Jurkat, Clone E6-1 (cell line): ENCODE measurements at regions not wholly inside any gene's neighbourhood (a gene's known extent, or its start where the extent isn't known, plus 50 kb on each side); places are given as distances from the start of the nearest gene placed in this dataset.

Source experiments
- DNase-seq: peaks from one replicate; pipeline ENCODE4 v3.0.0-alpha.2; 2011; ENCODE audit warnings: low read depth, low spot score
- H3K4me3 ChIP-seq: 2 replicates; pipeline ENCODE4 v1.5.1; 2011; ENCODE audit warnings: mild to moderate bottlenecking, low read length, control low read depth, moderate library complexity

DNA sequence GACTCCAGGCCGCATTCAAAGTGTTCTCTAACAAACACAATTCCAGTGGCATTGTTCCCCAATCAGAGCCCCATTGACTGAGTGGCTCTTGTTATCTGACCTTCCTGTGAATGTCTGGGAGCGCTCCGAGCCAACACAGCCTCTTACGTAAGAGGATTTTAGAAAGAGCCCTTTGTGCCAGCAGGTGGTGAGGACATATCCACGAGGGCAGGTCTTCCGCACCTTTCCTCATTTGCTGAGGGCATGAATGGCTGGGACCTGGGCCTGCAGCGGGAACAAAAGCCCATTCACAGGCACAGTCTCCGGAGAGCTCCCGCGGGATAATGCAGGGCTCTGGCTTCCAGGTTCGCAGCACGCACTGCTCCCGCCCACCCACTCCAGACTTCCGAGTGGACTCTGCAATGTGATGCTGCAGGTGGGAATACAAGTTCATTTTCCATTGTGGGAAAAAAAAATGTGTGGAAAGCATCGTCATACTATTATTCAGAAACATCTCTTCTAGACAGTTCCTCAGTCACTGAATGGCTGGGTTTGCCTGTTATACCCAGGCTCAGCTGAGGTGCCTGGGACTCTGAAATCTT is 295.0 kb upstream of the IGFBP3 start:
- DNase-seq: no peak
- no peak overlapping the region for H3K4me3 ChIP-seq

DNA sequence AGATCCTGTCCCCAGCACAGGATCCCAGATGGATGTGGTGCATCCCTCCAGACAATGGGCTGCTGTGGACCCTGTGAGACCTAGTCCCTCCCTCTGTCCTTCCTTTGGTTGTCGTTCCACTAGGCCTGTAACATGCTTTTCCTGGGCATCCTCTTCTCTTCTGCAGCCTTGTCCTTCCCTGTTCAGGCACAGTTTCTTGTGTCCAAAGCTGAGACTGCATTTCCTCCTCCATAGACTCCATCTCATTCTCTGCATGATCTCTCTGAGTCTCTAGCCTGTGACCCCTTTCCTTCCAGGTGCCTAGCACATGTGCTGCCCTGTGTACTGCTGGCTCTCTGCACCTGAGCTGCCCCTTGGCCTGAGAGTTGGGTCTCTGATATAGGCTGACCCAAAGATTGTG is 293.5 kb upstream of the IGFBP3 start:
- no peak for DNase-seq
- no peak overlapping the region for H3K4me3 ChIP-seq

DNA sequence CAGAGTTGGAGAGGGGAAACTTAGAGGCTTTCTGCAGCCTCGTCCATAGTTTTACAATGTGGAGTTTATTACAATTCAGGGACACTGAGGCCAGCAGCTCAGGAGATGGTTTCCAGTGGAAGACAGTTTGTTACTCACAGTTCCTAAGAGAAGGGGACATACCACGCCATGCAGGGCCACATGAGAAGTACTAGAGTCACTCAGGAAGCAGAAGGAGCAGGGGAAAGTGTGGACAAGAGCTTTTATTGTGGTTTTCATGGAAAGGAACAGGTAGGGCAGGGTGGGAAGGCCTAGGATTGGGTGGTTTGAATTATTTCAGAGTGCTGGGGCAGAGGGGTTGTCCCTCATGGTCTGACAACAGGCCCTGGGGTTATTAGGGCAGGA is 292.1 kb upstream of the IGFBP3 start:
- no peak overlapping the region for H3K4me3 ChIP-seq
- no peak for DNase-seq

DNA sequence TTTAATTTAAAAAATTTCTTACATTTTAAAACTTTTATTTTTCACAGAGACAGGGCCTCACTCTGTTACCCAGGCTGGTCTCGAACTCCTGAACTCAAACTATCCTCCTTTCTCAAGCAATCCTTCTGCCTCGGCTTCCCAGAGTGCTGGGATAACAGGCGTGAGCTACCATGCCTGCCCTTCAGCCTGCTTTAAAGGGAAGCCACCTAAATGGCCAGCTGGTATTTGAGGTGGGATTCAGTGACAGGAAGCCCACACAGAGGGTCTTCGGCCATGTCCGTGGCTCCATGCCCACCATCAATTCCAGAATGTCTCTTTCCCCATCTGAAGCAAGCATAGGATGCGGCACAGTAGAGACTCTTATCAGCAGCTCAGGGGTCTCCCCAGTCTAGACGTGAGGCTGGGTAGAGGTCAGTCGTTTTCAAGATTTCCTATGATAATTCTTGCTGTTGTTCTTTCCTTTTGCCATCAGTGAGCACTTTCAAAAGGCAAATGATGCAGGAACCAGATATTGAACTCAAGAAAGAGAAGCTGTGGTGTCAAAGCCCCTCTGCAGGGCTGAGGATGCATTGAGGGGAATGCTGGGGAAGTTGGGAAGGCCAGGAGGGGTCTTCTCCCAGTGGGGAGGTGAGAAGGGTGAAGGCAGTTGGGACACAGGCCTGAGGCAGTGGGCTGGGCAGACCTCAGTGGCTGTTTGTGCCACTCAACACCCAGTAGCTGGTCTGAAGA is 291.5 kb upstream of the IGFBP3 start:
- no peak for DNase-seq

DNA sequence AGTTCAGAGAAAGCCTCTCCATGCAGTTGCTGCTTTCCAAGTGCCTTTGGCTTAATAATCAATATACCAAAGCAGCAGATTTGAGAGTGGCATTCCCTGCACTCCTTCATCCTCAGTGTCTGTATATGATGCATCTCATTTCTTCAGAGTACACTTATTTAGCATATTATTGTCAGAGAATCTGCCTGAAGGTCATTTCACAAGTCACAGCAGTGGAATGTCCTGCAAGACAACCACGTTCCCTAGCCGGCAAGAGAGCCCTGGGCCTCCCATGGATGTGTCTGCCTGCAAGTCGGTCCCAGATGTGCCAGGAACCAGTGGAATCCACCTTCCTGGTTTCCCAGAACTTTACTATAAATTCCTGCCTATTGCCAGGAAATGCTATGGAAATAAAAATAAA is 289.4 kb upstream of the IGFBP3 start:
- DNase-seq: no peak
- no peak overlapping the region for H3K4me3 ChIP-seq

More for the DNA sequence above, 291.5 kb upstream of the IGFBP3 start:
- no peak overlapping the region for H3K4me3 ChIP-seq

- no peak overlapping the region for H3K4me3 ChIP-seq
- DNase-seq: no peak
Observed at GRCh38 chr7:46209611-46210388, 288.7 kb upstream of the IGFBP3 start.

GRCh38 chr7:46208635-46209525 is 287.8 kb upstream of the IGFBP3 start:
- DNase-seq: no peak
- no peak overlapping the region for H3K4me3 ChIP-seq

- DNase-seq: no peak
- H3K4me3 ChIP-seq: no peak overlapping the region
Observed at GRCh38 chr7:46207931-46208634, 287.0 kb upstream of the IGFBP3 start.

DNA sequence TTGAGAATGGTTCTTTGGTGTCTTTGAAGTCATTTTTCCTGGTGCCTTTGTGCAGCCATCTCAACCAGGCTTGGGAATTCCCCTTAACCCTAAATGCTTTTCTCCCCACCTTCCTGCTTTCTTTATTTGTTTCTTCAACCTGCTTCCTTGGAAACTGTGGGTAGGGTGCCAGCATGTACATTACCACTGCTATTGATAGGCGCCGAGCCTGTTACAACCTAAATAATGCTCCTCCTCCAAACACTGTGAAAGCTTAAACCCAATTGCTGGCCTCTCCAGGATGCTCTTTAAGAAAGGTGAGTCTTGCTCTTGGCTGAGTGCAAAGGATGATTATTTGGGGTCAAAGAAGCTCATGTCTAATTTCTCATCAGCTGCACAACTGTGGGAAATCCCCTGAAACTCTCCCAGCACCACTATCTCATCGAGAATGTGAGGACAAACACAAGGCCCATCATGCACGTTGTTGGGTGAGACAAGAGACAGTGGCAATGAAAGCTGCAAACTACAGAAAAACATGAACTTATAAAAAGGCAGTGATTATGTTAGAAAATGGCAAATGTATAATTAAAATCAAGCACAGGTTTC is 285.5 kb upstream of the IGFBP3 start:
- DNase-seq: no peak
- H3K4me3 ChIP-seq: no peak overlapping the region

GRCh38 chr7:46205478-46205877 is 284.4 kb upstream of the IGFBP3 start:
- no peak for DNase-seq
- no peak overlapping the region for H3K4me3 ChIP-seq

GRCh38 chr7:46203926-46204325 is 282.9 kb upstream of the IGFBP3 start:
- no peak overlapping the region for H3K4me3 ChIP-seq
- DNase-seq: no peak

DNA sequence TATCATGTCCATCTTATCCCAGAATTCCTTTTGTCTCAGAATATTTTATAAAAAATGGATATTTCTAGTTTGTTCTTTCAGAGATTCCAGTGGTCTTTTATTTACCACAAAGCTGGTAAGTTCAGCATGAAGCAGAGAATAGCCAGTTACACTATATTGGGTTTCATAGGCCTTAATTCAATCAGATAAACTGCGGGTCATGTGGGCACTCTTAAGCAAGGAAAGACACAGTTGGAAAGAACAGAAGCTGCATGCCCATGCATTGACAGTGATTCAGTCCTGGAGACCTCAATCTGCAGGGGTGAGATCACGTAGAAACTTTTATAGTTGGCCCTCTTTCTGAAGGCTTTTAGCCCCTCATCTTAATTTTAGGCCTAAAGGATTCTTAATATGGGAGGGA is 281.3 kb upstream of the IGFBP3 start:
- no peak overlapping the region for H3K4me3 ChIP-seq
- no peak for DNase-seq

DNA sequence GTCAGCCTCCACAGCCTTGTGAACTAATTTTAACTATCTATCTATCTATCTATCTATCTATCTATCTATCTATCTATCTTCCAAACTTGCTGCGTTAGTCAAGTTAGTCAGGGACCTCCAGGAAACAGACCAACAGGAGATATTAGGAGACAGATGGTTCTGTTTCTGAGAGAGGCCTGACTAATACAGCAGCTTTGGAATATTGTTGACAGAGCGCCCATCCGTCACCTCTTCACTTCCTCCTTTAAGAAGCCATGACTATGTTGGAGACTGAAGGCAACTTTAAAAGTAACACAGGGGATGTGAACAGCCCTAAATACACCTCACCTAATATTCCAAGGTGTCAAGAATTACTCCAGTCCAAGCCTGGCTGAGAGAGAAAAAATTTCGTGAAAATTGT is 280.9 kb upstream of the IGFBP3 start:
- DNase-seq: no peak
- no peak overlapping the region for H3K4me3 ChIP-seq

GRCh38 chr7:46198701-46199100 is 277.6 kb upstream of the IGFBP3 start:
- no peak for DNase-seq
- no peak overlapping the region for H3K4me3 ChIP-seq

GRCh38 chr7:46197785-46198540 is 276.9 kb upstream of the IGFBP3 start:
- no peak for DNase-seq
- H3K4me3 ChIP-seq: no peak overlapping the region

GRCh38 chr7:46195934-46196333 is 274.9 kb upstream of the IGFBP3 start:
- no peak overlapping the region for H3K4me3 ChIP-seq
- no peak for DNase-seq

DNA sequence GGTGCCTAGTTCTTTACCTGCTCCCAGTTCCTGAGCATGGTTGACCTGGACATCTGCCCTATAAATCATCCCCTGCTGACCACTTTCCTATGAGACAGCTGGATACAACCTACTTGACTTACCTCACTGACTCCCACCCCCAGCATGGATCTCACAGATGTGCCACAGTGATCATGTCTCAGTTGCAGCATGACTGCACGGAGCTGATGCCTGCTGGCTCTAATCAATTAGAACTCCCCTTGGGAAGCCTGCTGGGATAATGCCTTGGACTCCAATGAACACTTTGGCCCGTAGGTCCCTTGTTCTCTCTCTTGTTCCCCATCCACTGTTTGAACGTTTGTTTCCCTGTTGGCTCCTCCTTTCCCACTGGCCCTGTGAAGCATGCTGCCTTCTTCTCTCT is 271.2 kb upstream of the IGFBP3 start:
- no peak for DNase-seq
- no peak overlapping the region for H3K4me3 ChIP-seq

DNA sequence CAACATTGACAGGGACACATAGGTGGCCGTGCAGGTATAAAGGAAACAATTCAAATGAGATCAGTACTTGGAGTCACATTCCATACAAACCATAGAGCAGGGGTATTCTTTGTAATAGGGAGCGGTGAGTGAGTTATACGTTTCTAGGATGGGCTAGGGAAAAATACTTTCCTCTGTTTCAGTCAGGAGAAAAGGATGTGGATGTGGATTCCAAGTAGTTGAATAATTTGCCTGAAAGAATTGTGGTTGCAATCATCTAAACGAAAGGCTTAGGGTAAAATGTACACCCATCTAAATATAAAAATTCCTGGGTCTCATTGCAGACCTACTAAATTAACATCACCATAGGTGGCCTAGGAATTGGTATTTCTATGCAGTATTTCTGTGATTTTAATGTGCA is 270.7 kb upstream of the IGFBP3 start:
- H3K4me3 ChIP-seq: no peak overlapping the region
- no peak for DNase-seq
